GM12873 (cell line): ENCODE measurements at regions not wholly inside any gene's neighbourhood (a gene's known extent, or its start where the extent isn't known, plus 50 kb on each side); places are given as distances from the start of the nearest gene placed in this dataset.

Experiments
- TF ChIP-seq, protein P1 (sequence below): IDR thresholded peaks from 2 replicates; pipeline ENCODE4 v1.5.1; 2012; ENCODE audit warnings: low read depth, mild to moderate bottlenecking, moderate library complexity, low read length, control low read depth; ENCODE audit not compliant: insufficient read depth; ENCODE audit errors: missing control alignments

DNA sequence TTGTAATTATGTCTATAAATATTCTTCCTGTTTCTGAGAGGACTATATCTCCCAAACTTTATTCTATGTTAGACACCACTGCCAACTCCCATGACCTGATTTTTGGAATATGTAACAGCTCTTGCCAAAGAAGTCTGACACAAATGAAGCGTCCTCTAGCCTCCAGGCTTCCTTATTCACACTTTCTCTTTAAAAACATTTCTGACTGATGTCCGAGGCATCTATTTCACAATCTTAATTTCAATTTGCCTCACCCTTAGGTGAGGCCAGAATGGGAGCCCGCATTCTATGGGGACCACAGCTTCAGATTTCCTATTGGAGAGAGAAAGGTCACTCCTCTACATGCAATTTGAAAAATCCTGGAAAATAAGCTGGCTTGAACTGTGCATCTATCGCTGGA, 873.2 kb downstream of the GATA3 start:
- TF ChIP-seq, protein P1, sequence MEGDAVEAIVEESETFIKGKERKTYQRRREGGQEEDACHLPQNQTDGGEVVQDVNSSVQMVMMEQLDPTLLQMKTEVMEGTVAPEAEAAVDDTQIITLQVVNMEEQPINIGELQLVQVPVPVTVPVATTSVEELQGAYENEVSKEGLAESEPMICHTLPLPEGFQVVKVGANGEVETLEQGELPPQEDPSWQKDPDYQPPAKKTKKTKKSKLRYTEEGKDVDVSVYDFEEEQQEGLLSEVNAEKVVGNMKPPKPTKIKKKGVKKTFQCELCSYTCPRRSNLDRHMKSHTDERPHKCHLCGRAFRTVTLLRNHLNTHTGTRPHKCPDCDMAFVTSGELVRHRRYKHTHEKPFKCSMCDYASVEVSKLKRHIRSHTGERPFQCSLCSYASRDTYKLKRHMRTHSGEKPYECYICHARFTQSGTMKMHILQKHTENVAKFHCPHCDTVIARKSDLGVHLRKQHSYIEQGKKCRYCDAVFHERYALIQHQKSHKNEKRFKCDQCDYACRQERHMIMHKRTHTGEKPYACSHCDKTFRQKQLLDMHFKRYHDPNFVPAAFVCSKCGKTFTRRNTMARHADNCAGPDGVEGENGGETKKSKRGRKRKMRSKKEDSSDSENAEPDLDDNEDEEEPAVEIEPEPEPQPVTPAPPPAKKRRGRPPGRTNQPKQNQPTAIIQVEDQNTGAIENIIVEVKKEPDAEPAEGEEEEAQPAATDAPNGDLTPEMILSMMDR: no peak

DNA sequence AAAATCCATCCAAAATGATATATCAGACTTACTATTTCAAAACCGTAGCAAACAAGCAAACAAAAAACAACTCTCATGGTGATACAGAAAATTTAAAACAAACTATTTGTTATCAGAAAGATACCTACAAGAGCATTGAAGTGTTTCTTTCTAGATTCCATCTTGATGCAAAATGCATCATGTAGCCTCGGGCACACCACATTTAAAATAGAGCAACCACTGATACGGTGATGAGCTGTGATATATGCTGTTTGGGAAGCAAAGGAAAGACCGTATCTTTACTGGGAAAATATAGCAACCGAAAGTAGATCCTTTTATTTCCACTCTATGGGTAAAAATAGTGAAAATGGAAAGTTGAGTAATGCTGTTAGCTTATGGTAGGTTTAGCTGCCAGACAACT, 892.0 kb downstream of the GATA3 start:
- TF ChIP-seq, protein P1: no peak

DNA sequence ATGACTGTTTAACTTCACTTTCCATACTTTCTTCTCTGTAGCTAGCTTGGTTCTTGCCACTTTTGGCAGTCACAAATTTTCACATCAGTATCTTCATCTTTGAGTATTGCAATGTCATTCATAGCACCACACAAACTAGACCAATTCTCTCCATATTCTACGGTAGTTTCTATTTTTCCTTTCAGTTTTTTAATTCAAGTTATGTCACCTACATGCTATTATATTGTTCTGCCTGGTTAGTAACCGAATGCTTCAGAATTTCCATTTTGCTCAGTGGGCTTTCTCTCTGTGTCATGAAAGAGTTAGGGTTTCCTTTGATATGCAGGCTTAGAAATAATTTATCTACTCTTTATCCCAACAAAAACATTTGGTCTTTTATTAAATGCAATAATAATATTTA, 896.5 kb downstream of the GATA3 start:
- TF ChIP-seq, protein P1: no peak

DNA sequence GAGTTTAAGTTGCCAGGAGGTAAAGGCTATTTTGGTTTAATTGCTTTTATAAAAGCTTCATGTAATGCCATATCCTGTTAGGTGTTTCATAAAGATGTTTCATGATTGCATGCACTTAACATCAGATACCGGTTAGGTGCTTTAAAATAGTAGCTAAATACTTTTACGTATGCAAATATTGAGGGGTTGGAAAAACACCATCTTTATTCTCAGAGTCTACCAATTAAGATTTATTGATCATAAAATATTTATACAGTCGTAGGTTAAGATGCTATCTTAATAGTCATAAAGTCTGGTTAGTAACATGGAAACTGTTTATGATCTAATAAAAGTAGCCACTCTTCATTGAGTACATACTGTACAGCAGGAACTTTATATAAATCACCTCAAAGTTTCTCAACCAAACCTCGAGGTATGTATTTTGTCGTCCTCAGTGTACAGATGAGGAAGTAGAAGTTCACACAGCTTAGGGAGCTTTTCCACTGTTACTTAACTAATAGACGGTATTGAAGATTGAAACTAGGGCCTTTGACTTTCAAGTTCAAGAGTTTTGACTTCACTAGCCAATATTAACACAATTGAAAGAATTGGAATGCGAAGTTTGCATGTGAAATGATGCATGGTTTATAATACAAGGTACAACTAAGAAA, 897.1 kb downstream of the GATA3 start:
- TF ChIP-seq, protein P1: no peak

DNA sequence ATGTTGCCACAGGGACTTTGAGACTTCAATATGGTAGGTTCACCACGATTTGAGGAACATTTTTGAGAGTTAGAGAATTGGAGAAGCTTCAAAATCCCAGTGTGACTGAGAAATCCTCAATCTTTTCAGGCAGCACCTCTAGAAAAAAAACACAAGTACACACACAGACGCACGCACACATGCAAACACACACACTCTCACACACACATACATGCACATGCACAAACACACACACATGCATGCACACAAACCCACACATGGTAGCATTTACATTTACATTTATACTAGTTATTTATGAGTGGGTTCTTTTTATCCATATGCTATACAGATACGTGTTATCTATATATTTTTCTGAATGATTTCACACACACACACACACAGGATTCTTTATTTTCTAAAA, 901.9 kb downstream of the GATA3 start:
- TF ChIP-seq, protein P1: no peak

DNA sequence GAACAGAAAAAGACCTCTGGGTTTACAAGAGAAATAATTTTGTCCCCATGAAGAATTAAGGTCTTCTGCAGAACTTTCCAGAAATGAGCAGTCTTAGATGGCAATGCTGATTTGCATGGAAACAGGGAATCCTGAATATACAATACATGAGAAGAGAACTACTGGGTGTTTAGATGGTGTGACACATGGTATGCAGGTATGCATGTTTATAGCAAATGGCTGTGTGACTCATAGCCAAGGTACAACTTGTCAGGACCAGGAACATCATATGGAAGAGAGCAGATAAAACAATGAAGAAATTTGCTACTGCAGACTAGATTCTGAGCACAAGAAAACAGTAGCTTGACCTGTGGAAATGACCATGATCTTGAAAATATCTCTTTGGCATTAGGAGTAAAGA, 907.8 kb downstream of the GATA3 start:
- TF ChIP-seq, protein P1: no peak

DNA sequence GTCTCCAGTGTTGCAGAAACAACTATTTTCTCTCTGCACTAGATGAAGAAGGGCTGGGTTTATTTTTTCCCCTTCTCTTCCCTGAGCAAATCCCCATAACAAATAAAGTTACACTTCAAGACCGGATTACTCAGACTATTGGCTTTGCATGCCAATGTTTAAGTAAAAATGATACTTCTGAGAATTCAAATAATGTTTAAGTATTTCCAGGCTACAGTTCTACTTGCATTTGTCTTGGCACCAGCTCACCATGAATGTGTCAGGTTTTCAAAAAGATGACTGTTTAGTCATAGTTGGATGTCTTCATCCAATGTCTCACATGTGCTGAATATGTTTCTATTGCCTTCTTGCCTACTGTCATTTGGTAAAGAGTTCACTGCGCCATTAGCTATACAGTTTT, 912.6 kb downstream of the GATA3 start:
- TF ChIP-seq, protein P1: no peak

DNA sequence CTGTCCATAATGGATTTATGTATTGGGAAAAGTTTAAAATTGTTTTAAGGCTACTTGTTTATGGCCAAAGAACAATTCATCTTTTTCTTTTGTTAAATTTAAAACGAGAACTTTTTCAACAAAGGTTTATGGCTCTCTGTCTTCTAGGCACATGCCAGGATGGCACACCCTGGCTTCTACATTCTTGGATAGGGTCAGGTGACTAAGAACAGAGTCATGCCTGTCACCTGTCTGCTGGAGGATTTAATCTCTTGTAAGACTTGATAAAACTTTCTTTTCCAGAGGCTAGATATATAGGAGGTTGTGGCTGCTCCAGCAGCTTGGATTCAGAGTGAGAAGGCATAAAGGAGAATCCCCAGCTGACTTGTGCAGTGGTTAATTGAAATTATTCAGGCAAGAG, 915.4 kb downstream of the GATA3 start:
- TF ChIP-seq, protein P1: no peak
